HG02642 (cell line): ENCODE measurements at regions not wholly inside any gene's neighbourhood (a gene's known extent, or its start where the extent isn't known, plus 50 kb on each side); places are given as distances from the start of the nearest gene placed in this dataset.

ENCODE experiments used
- ATAC-seq: cut with Tn5 transposase; IDR thresholded peaks from one replicate; pipeline ENCODE4 v1.9.1; 2021; ENCODE audit warnings: mild to moderate bottlenecking; ENCODE audit not compliant: unreplicated experiment, poor library complexity

DNA sequence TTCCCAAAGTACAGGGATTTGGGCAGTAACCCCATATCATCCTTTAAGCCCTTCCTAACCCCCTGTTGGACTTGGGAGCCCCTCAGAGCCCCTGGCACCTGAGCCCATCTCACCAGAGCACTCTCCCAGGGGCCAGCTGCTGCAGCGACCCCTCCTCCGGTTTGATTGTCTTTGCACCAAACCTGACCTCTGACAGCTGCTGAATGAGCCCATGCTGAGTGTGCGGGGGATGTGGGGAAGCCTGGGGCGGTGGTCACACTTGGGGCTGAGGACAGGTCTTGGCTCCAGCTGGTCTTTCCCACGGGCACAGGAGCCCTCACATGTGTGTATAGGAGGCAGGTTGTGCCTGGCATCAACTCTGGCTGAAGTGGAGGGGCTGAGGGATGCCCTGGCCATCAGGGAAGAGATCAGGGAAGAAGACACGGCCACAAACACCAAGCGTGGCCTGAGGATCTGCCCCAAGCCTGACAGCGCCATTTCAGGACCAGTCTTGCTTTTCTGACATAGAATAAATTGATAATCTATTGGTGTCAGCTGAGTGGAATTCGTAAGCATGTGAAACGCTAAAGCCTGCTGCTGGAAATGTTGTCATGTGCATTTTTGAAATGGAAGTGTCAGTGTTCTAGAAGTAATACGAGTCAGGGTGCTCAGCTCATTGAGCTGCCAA, 102.4 kb downstream of the ACKR3 start:
- ATAC-seq = no peak

DNA sequence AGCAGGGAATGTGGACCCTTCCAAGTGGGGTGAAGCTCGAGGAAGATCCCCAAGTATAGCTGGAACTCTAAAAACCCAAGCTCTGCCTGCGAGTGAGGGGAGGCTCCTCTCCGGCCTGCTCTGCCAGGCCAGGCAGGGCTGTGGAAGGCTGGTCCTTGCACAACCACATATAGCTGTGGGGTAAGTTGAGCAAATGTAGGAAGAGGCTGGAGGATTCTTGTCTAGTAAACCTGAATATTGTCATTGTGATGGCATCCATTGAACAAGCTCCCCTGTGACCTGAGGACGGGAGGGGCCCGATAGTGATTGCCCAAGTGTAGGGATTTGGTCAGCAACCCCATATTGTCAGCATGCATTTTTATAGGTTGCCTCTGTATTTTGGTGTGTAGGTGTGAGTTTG, 103.0 kb downstream of the ACKR3 start:
- no peak for ATAC-seq

DNA sequence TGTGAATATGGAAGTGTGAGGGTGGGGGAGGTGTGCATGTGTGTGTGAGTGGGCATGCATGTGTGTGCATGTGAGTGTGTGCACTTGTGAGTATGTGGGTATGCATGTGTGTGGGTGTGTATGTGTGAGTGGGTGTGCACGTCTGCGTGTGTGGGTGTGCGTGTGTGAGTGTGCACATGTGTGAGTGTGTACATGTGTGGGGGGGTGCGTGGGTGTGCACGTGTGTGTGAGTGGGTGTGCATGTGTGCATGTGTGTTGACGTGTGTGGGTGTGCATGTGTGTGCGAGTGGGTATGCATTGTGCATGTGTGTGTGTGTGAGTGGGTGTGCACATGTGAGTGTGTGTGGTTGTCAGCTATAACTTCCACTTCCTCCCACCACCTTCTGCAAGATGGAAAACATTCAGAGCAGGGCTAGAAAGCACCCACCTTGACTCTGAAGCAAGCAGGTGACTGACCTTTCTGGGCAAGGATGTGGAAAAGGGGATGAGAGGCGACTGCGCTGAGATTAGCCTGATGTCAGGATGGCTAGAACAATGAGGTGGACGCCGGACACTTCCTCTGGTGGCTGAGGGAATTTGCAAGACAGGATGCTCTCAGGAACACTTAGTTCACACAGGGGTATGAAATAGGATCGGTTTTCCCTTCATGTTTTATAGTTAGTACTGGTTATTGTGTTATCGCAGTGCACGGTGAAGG, 103.6 kb downstream of the ACKR3 start:
- ATAC-seq = no peak

DNA sequence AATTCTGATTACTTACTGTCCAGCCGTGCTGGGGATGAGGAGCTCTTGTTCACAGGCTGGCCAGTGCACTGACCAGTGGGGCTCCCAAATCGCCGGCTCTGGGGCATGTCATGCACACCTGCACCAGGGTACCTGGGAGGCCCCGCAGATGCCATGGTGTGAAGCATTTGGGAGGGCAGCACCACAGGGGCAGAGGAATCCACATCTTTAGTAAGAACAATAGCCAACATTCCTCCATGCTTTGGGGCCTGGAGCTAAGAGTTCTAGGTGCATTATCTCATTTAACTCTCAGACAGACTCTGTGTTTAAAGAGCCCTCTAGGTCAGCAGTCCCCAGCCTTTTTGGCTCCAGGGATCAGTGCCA, 104.2 kb downstream of the ACKR3 start:
- ATAC-seq = no peak

DNA sequence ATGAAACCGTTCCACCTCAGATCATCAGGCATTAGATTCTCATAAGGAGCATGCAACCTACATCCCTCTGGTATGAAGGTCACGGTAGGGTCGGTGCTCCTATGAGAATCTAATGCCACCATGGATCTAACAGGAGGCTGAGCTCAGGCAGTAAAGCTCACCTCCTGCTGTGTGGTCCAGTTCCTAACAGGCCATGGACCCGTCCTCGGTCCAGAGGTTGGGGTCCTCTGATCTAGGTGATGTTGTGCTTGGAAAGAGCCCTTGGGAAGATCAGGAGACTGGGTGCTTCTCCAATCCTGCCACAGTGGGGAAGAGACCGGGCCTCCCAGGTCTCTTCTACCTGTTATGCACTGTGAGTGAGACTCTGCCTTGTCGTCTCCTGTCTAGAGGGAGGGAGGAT, 104.6 kb downstream of the ACKR3 start:
- no peak for ATAC-seq

DNA sequence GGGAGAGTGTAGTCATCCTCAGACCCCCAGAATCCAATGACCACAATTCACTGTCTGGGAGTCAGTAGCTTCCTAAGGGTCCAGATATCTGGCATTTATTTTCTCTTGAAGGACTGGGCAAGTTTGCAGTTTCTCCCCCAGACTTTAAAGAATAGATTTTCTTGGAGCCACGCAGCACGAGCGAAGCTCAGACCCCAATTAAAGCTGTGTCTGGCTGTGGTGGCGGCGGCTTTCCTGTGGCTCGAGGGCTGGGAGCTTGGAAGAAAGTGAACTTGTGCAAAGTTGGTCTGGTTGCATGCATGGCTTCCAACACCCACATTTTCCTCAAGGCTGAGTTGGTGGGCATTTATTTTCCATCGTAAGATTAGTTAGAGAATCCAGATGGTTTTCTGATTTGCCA, 105.0 kb downstream of the ACKR3 start:
- no peak for ATAC-seq

DNA sequence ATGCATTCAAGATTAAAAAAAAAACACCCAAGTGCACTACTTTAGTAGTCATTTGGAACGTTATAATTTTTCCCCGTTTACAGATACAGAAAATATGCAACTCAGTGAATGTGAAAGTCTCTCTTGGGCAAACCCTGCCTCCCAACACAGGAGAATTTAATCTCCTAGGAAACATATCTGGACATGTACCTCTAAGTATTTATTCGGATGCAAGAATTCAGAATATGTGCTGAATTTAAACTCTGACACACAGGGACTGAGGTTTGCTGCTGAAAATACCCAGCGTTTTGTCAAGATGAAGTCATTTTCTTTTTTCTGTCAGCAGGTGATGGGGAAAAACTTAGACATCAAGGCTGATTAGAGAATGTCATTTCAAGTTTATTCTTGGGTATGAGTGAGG, 105.4 kb downstream of the ACKR3 start:
- no peak for ATAC-seq

DNA sequence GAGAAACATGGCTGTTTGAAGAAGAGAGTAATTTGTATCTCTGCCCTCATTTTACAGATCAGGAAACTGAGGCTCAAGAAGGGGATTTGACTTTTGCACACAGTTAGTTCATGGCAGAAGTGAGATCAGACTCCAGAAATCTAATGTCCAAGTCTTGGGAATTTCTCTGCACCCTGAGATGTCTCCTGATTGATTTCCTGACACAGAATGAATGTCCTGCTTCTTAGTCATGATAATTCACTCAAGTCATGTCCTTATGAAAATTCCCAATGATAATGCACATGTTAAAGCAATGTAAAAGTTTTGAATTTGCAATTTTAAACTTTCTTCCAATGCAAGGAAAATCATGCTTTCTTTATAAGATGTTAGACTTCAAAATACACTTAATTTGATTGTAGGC, 105.9 kb downstream of the ACKR3 start:
- no peak for ATAC-seq

DNA sequence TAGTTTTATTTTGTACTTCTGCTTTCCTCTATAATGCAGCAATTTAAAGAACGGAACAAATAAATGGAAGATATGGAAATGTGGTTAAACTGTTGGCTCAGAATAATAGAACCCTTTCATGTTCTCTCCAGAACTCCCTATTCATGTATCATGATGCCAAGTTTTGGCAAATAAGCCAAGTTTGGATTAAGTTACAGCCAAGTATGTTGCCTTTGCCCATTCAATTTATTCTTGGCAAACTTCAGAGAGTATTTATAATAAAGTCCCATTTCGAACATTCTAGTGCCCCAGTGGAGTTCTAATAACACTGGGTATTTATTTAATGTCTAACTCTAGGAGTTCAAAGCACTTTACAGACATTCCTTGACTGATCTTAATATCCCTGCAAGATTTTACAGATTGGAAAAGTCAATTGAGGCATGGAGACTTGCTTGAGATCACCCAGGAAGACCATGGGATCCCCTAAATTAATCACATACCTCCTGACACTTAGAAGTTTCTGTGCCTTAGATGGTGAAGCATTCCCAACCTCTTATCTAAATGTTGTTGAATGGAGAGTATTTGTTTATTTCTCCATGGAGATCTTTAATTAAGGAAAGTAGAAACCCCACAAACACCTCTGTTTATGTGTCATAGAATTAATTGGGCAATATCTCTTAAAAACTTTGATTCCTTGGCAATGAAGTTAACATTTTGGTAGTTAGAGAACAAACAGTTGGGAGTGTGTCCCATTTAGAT, 106.7 kb downstream of the ACKR3 start:
- ATAC-seq = no peak

DNA sequence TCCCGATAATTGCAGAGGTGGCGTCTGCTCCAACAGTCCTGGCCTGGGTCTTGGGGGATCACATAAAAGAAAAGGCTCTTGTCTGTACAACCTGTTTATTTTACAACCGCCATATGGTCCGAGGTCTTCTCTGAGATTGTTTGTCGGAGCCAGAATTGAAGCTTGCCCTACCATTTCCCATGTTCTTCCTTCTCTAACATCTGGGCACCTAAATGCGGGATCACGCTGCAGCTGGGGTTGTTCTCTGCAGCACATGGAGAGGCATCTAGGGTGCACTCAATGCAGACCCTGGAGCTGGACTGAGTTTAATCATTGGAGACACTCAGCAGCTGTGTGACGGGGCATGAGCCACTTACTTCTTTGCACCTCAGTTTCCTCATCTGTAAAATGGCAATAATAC, 107.7 kb downstream of the ACKR3 start:
- no peak for ATAC-seq

DNA sequence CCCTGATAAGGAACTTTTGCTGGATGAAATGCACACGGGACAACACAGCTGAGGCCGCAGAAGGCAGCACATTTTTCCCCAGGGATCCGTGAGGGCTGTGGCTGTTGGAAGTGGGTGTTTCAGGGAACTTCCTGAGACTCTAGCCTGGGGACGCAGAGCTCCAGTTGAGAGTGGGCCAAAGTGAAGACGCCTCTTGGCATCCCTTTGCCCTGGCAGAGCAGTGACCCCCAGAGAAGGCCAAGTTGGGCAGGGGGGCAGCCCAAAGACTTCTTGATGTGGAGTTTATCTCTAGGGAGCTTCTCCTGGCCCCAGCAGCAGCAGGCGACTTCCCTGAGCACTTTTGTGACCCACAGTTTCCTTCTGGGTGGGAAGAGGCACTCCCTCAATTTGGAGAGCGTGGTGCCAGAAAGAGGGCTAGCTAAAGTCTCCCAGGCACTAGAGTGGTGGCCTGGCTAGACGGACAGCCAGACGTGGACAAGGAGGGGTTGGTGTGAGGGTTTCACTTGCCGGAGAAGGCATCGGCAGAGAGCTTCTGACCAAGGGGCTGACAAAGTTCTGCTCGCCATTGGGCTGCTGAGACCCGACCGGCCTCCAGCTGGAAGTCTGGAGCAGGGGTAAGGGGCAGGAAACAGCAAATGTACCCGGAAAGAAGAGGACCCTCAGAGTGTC, 108.8 kb downstream of the ACKR3 start:
- ATAC-seq = no peak

DNA sequence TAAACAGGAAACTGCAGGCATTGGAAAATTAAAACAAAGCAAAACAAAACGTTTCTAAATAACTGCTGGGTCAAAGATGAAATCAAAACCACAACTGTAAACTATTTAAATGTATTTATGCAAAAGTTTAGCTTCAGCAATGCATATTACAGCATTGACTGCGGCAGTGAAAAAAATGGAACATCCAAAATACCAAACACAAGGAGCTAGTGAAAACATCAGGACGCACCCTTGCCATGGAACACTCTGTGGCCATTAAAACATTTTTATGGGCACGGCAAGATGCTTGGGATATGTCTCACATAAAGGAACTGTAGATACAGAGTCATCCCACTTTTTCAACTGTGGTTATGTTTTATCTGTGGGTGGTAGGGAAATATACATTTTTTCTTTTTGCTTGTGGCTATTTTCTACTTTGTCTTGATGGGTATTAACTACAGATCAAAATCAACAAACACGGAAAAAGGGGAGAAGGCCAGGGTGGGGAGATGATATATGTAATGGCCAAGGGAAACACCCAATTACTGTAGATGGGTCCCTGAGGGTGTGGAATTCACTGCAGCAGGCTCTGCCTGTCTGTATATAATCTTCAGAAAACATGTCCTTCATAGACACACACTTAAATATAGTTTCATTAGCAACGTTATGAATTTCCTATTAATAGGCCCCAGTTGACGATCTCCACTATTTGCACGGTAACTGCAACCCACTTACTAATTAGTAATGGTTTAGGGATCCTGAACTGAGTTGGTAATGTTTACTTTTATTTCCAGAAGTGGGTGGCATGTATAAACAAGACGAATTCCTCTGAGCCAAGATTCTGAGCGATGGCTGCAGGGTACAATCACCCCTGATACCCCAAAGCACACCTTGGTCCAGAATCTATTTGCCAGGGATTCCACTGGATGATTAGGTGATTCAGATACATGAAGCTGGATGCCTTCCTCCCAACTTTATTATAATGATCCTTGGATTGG, 110.5 kb downstream of the ACKR3 start:
- no peak for ATAC-seq

DNA sequence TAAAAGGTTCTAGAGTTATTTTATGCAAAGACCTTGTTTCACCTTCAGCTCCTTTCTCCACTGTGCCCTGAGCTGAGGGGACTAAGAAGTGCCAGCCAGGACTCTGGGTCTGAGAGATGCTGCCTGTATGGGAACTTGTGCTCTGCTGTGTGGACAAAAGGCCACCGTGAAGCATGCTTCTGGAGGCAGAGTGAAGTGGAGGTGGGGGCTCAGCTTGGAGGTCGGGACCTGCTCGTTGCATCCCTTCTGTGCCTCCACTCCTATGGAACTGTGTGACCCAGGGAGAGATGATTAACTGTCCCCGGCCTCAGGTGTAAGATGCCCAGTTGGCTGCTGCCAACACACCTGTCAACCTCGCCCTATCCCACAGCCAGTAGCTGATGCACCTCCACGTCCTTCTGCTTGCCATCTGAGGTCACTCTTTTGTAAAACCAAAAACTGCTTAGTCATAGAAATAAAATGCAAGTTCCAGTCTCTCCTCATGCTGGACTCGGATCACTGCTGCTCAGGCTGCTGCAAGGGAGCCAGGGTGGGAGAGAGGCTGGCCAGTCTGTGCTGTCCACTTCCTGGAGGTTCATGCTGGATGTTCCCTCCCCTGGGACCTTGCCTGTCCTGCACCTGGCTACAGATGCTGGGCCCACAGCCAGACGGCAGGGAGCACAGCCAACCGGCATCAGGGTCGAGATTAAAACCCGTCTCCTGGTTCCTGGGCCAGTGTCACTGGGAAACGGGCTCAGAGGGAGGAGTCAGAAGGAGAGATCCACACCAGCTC, 113.2 kb downstream of the ACKR3 start:
- no peak for ATAC-seq

DNA sequence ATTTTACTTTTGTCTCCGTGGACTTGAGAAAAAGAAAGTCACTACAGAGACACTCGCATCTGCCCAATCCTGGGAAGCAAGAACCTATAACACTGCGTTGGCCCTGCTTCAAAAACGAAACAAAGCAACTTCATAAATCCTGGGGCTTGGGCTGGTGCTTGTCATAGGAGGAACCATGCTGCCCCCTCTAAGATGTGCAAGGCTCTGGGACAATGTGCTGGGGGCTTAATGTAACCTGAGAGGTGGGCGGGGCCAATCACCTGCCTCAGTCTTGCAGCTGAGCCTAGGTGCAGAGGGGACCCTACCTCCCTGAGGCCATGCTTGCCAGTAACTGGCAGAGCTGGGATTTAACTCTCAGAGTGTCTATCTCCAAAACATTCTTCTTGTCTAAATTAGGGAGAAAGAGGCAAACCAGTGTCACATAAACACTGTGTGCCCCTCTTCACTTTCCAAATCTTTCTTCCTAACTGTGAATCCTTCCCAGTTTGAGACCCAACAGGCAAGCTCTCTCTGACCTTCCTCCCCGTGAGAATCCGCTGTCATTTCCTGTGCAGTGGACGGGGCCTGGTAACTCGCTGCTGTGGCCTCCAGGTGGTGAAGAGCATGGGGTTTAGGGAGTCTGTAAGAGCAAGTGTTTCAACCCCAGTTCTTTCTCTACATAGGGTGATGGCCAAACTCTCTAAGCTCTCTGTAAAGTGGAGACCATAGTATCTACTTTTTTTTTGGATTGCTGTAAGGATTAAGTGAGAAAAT, 115.1 kb downstream of the ACKR3 start:
- ATAC-seq = no peak

DNA sequence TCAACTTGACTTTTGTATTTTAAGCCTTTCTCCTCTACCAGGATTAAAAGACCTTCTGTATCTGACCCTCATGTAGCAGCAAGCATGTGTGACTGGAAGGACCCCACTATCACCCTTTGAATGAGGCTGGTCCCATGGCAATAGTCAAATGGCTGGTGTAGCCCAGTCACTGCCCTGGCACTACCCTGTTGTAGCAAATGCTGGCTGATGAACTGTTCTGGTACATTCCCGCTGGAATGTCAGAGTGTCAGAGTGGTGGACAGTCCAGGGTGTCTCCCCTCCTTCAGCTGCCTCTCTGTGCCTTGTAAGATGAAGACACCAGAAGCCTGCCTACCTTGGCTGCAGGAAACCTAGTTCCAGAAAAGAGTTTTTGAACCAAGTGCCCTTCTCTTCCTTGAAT, 115.7 kb downstream of the ACKR3 start:
- ATAC-seq = no peak

DNA sequence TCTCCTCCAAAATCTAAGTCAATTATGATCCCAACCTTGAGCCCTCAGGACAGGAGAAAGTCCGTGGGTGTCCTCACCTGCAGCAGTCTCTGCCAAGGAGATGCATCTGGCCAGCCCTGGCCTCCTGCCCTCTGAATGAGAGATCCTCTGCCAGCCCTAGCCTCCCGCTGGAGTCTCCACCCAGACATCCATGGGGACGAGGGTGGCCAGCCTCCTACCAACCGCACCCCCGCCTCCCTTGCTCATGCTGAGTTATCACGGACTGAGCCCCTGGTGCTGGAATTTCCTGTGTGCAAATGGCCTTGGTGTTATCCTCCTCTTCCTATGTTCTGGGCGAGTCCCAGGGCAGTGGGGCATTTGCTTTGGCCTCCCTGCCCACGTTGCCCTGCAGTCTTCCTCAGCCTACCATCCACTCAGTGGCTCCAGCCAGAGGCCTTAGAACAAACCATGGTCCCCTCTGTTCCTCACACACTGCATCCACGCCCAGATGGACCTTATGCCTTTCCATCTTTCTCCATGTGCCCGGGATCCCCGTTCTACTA, 116.4 kb downstream of the ACKR3 start:
- ATAC-seq = no peak

DNA sequence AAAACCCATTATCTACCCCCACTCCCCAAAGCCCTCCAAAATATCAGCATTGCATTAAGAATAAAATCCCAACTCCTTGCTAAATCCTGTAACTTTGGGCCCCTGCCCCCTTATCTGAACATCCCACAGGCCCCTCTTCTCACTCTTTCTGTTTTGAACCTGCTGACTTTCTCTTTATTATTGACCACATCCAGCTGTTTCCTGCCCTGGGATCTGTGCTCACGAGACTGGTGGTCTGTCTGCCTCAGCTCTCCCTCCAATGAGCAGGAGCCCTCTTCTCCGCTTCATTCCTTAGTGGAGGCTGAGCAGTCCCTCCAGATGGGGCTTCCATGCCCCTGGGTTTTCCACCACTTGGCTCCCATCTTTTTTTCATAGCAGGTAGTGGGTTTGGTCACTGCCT, 116.9 kb downstream of the ACKR3 start:
- ATAC-seq = no peak

DNA sequence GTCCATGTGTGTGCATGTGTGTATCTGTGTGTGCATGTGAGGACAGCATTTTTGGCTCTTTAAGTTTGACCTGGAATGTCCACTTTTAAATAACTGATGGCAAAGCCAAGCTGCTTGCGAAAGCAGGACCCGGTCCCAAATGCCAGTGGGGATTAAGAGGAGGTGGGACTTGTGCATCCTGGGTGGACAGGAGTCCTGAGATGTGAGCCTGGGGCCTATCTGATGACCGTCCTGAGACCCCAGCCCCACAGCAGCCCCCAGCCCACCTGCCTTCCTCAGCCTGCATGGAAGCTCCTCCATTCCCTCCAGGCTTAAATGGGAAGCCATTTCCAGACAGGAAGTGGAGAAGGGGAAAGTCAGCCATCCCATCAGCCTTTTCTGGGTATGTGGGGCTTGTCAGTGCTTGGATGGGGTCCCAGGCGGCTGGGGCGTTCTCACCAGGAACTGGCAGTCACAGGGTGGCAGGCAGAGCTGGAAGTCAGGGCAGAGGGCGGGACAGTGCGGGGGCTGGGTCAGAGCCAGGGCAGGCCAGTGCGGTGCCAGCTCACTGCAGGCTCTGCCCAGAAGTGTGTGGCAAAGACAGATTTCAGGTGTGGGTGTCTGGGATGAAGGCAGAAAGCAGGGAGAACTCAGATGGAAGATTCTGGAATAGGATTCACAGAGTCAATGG, 117.8 kb downstream of the ACKR3 start:
- no peak for ATAC-seq
